Heart left ventricle (tissue), 16 donors: ENCODE measurements at regions not wholly inside any gene's neighbourhood (a gene's known extent, or its start where the extent isn't known, plus 50 kb on each side); places are given as distances from the start of the nearest gene placed in this dataset.

Experiments
- ATAC-seq, 4 donors: fragments of 200-7000 bp; cut with Tn5 transposase; one replicate each; pipeline ENCODE4 v1.9.1; 2020 to 2022; ENCODE audit warnings: moderate library complexity in 4 of 4, mild to moderate bottlenecking in 3 of 4, moderate number of reproducible peaks in 1 of 4
- DNase-seq, 5 donors: peaks; one replicate each; pipeline ENCODE4 v3.0.0-alpha.2; 2020
- H3K27ac ChIP-seq, 12 donors: fragments of 200-600 bp; sonication (generic) in 4 of 12; one replicate each; pipeline versions ENCODE4 v1.5.0 to v1.8.0; 2016 to 2022; ENCODE audit warnings: mild to moderate bottlenecking in 2 of 12
- H3K27me3 ChIP-seq, 9 donors: fragments of 200-600 bp; sonication (generic) in 2 of 9; one replicate each; pipeline versions ENCODE4 v1.5.1 to v1.8.0; 2016 to 2022; ENCODE audit warnings: mild to moderate bottlenecking in 3 of 9
- H3K36me3 ChIP-seq, 9 donors: fragments of 200-600 bp; sonication (generic) in 2 of 9; one replicate each; pipeline versions ENCODE4 v1.5.0 to v1.8.0; 2018 to 2022; ENCODE audit warnings: mild to moderate bottlenecking in 2 of 9
- H3K4me1 ChIP-seq, 12 donors: fragments of 200-600 bp; sonication (generic) in 4 of 12; one replicate each; pipeline versions ENCODE4 v1.5.0 to v1.8.0; 2016 to 2022; ENCODE audit warnings: mild to moderate bottlenecking in 3 of 12
- H3K4me3 ChIP-seq, 12 donors: fragments of 200-600 bp; sonication (generic) in 4 of 12; one replicate each; pipeline versions ENCODE4 v1.5.0 to v1.8.0; 2017 to 2022; ENCODE audit warnings: mild to moderate bottlenecking in 9 of 12, moderate library complexity in 4 of 12
- H3K9me3 ChIP-seq, 12 donors: fragments of 200-600 bp; sonication (generic) in 4 of 12; one replicate each; pipeline versions ENCODE4 v1.5.0 to v1.8.0; 2016 to 2022; ENCODE audit warnings: mild to moderate bottlenecking in 1 of 12
- POLR2A ChIP-seq, 2 donors: fragments of 450-650 bp; IDR thresholded peaks; one replicate each; pipeline ENCODE4 v1.6.1; 2017; ENCODE audit warnings: antibody characterized with exemption in 2 of 2, mild to moderate bottlenecking in 2 of 2, moderate library complexity in 2 of 2
- WGBS, 4 donors: extraction: QIAGEN DNeasy Blood & Tissue Kit in 2 of 4; methylation state at CpG; one replicate each; pipeline versions ENCODE4 v1.1.5 to v1.1.7; 2013 to 2018; 5-methylcytosine and 5-hydroxymethylcytosine counted together
- intact Hi-C, 10 donors: fragments of 100-400 bp; cut with DNase I; formaldehyde crosslinking; loops; one replicate each; pipeline versions ENCODE4 v1.11.1 to v1.14.2; 2022
- TF ChIP-seq, protein P1 (sequence below), 12 donors: fragments of 200-600 bp; sonication (generic) in 4 of 12; IDR thresholded peaks; one replicate each; pipeline versions ENCODE4 v1.5.0 to v1.8.0; 2018 to 2022; ENCODE audit warnings: antibody characterized with exemption in 12 of 12, mild to moderate bottlenecking in 5 of 12
- donor health status: ischemic (EF 13 %, LVEDD 7.1; RV severe dilation, severe dysfunction).
- donor health status: healthy with polysubstance abuse.
- donor health status: DM: no; HTN: yes; CAD: no.
- donor health status: DM: no; HTN: no; CAD: no.
- donor health status: ischemic (EF 25% LVEDD 6.9; RV normal size, moderate dysfunction).
- donor health status: ischemic (EF 25% LVEDD 5.7; RV mildly dilated, moderate dysfunction).
- donor health status: healthy.
- donor health status: DM: yes; HTN: yes; CAD: no.
- donor health status: ischemic (EF 35%, LVEDD 5.7; RV mildly dilated, moderate dysfunction).
- donor health status: nonischemic (EF 11% LVEDD 7.7; RV severe dilation, severe dysfunction).
- donor health status: DM: yes; HTN: yes; CAD: no.
- donor health status: PGD.
- donor health status: ischemic (EF 29% LVEDD 5.4; RV normal size, mild dysfunction).
- donor health status: nonischemic (EF 23%, LVEDD 6.1; RV moderate dilation, normal function).

GRCh38 chr2:20140321-20141055, 84.4 kb downstream of the SDC1 start:
- Histone ChIP-seq H3K27ac (no peak overlapping the region), H3K4me1 (peaks cover 0 to 4% (median 0%) of the 10 kb centered on the region in 12 donors), H3K36me3 (no peaks in the 10 kb centered on the region), H3K27me3 (no peaks in the 10 kb centered on the region), H3K9me3 (no peaks in the 10 kb centered on the region), H3K4me3 (no peak overlapping the region)
- DNase-seq (no peak), ATAC-seq (no peak)
- intact Hi-C loops: no loop called here
- TF ChIP-seq POLR2A (IDR thresholded peaks at IDR 0.05): no peak
- TF ChIP-seq, protein P1, sequence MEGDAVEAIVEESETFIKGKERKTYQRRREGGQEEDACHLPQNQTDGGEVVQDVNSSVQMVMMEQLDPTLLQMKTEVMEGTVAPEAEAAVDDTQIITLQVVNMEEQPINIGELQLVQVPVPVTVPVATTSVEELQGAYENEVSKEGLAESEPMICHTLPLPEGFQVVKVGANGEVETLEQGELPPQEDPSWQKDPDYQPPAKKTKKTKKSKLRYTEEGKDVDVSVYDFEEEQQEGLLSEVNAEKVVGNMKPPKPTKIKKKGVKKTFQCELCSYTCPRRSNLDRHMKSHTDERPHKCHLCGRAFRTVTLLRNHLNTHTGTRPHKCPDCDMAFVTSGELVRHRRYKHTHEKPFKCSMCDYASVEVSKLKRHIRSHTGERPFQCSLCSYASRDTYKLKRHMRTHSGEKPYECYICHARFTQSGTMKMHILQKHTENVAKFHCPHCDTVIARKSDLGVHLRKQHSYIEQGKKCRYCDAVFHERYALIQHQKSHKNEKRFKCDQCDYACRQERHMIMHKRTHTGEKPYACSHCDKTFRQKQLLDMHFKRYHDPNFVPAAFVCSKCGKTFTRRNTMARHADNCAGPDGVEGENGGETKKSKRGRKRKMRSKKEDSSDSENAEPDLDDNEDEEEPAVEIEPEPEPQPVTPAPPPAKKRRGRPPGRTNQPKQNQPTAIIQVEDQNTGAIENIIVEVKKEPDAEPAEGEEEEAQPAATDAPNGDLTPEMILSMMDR (IDR thresholded peaks at IDR 0.05): no peak
- 84 to 93% (median 90%) methylated on average over 10 to 11 of the region's 11 CpGs for WGBS, 4 donors

DNA sequence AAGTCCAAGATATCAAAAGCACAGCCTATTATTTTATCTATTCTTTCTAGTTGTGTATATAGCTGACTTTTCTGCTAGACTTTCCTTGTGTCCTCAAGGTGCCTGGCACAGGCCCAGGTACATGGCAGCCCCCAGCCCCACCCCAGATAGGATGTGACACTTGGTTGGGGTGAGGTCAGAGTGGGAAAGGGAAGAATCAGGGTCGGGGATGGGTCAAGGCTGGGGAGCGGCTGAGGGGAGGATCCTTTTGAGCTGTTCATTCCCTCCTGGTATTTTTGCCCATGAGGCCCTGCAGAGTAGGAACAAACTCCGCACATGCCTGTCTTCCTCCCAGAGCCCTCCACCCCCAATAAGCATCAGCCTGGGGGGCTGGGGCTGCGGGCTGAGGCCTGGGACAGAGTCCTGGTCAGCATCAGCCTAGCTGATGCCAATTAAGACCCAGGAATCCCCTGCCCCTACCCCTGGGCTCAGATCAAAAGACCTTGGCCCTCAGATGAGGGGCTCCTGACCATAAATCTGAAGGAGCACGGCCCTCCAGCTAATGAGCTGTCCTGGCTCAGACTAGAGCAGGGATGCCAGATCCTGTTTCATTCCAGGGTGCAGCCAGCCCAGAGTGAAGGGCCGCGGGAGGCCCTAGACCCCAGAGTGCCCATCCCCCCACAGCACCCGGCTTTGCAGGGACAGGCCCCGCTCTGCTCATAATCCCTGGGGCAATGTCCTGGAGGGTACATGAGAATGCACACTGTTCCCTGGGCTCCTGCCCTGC, 85.3 kb downstream of the SDC1 start:
- Histone ChIP-seq H3K4me3 (no peak overlapping the region), H3K27me3 (peaks cover 0 to 3% (median 0%) of the 10 kb centered on the region in 9 donors), H3K27ac (no peak overlapping the region), H3K4me1 (peaks cover 0 to 4% (median 0%) of the 10 kb centered on the region in 12 donors), H3K9me3 (no peaks in the 10 kb centered on the region), H3K36me3 (no peaks in the 10 kb centered on the region)
- DNase-seq (no peak), ATAC-seq (no peak)
- 72 to 88% (median 80%) methylated on average over 3 to 9 of the region's 9 CpGs for WGBS, 4 donors
- TF ChIP-seq, protein P1 (IDR thresholded peaks at IDR 0.05): no peak
- TF ChIP-seq POLR2A (IDR thresholded peaks at IDR 0.05): no peak
- intact Hi-C loops: loop anchor here in 5 of 10 donors (10.0 kb wide), 2 partner anchors 85 to 505 kb away; partner anchors contain the start of gene SDC1 (in 4 of the 5)

DNA sequence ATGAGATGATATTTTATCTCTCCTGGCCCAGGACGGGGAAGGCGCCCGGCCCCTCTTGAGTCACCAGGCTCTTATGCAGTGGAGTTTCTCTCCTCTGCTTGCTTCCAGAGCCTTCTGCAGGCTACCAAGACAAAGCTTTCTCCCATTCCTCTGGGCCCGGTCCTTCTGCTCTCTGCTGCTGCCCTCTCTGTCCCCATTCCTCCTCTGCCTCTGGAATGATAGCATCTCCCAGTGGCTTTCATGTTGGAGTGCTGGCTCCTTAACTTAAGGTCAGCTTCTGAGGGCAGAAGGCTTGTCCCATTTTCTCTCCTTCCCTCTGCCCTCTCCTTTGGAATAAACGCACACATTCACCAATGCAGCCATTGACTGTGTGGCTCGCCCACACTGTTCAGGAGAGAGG, 86.2 kb downstream of the SDC1 start:
- no peak for DNase-seq
- no peak overlapping the region for H3K4me3 ChIP-seq
- no peak overlapping the region for H3K27ac ChIP-seq
- H3K9me3 ChIP-seq: no peaks in the 10 kb centered on the region
- WGBS, 4 donors: 58 to 74% (median 65%) methylated on average over 6 of the region's 6 CpGs
- TF ChIP-seq POLR2A (IDR thresholded peaks at IDR 0.05): no peak
- TF ChIP-seq, protein P1 (IDR thresholded peaks at IDR 0.05): no peak
- intact Hi-C loops: loop anchor here in 5 of 10 donors (10.0 kb wide), 2 partner anchors 86 to 506 kb away; partner anchors contain the start of gene SDC1 (in 4 of the 5)
- peaks cover 0 to 3% (median 0%) of the 10 kb centered on the region in 9 donors for H3K27me3 ChIP-seq
- H3K36me3 ChIP-seq: no peaks in the 10 kb centered on the region
- H3K4me1 ChIP-seq: peaks cover 0 to 4% (median 0%) of the 10 kb centered on the region in 12 donors
- ATAC-seq: no peak

- Histone ChIP-seq H3K36me3 (no peaks in the 10 kb centered on the region), H3K27ac (no peak overlapping the region), H3K4me1 (peaks cover 0 to 4% (median 0%) of the 10 kb centered on the region in 12 donors), H3K4me3 (no peak overlapping the region), H3K9me3 (no peaks in the 10 kb centered on the region), H3K27me3 (peaks cover 0 to 3% (median 0%) of the 10 kb centered on the region in 9 donors)
- DNase-seq (no peak), ATAC-seq (no peak)
- WGBS, 4 donors: 96 to 98% (median 97%) methylated on average over 8 of the region's 8 CpGs
- intact Hi-C loops: loop anchor here in 5 of 10 donors (10.0 kb wide), 2 partner anchors 87 to 507 kb away; partner anchors contain the start of gene SDC1 (in 4 of the 5)
- TF ChIP-seq, protein P1 (IDR thresholded peaks at IDR 0.05): no peak
- TF ChIP-seq POLR2A (IDR thresholded peaks at IDR 0.05): no peak
Measured at GRCh38 chr2:20137884-20138283, 86.5 kb upstream of the LAPTM4A start.
